ENCODE measurements at regions not wholly inside any gene's neighbourhood (a gene's known extent, or its start where the extent isn't known, plus 50 kb on each side); places are given as distances from the start of the nearest gene placed in this dataset.

DNA sequence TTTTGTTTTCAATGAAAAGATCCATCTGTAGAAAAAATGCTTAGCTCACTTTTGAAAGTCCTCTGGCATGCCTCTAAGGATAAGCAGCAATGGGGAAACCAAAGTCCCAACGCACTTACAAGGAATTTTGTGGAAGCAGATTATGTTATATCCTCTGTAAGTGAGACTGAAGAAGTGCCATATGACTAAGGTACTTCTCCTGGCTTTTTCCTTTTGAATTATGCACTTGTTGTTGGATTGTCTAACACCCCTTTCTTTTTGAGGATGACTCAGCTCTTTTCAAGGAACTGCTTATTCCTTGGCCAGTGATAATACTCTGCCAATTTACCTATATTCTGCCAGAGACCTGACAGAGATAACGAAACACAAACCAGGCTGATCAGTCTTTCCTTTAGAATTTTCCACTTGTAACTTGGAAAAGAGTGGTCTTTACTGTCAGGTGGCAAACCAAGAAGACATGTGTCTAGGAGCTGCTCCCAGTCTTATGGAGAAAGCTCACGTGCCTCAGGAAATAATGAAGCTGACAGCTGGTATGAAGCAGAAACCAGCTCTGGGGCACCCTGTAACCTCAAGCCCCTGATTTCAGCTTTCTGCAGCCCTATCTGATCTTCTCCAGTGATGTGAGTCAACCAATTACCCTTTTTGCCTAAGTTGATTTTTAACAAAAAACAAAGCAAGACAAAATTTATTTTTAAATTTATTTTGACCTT, 290.8 kb upstream of the FBXL7 start:
- WGBS (ENCODE audit: insufficient coverage), result 80% methylated on average over 2 of the region's 3 CpGs

DNA sequence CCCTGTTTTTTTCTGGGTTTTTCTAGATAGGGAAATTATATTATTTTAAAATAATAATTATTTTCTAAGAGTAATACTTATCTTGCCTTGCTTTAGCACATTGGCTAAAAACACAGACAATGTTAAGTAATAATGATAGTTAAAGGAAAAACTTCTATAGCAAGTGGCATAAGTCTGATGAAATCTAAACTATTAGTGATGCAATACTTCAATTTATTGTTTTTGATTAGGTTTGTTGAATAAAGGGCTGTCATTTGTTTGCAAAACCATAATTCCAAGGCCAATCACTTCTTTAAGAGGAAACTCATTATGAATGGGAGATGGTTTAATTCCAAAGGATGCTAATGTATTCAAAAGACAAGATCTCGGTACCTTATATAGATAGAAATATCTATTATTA, 293.8 kb upstream of the FBXL7 start:
- H3K27ac ChIP-seq (ENCODE audit: low read depth, low read length), result no peak overlapping the region
- H3K36me3 ChIP-seq (ENCODE audit: control insufficient read depth, insufficient read depth, low read length), result no peaks in the 10 kb centered on the region
- H3K9me3 ChIP-seq (ENCODE audit: control insufficient read depth, insufficient read depth, low read length), result no peaks in the 10 kb centered on the region
- no peak for DNase-seq (ENCODE audit: low read depth in 4 of 6, low spot score in 6 of 6)
- H3K4me3 ChIP-seq (ENCODE audit: low read depth, low read length), result no peak overlapping the region
- H3K4me1 ChIP-seq (ENCODE audit: control insufficient read depth, insufficient read depth, low read length), result no peaks in the 10 kb centered on the region
- H3K27me3 ChIP-seq (ENCODE audit: control insufficient read depth, insufficient read depth, low read length), result no peaks in the 10 kb centered on the region
- no CpG with 5 or more reads among the region's 1 CpG for WGBS (ENCODE audit: insufficient coverage)

More for the DNA sequence above, 290.8 kb upstream of the FBXL7 start:
- Histone ChIP-seq H3K36me3 (ENCODE audit: control insufficient read depth, insufficient read depth, low read length) (no peaks in the 10 kb centered on the region), H3K9me3 (ENCODE audit: control insufficient read depth, insufficient read depth, low read length) (no peaks in the 10 kb centered on the region), H3K27ac (ENCODE audit: low read depth, low read length) (no peak overlapping the region), H3K27me3 (ENCODE audit: control insufficient read depth, insufficient read depth, low read length) (no peaks in the 10 kb centered on the region), H3K4me1 (ENCODE audit: control insufficient read depth, insufficient read depth, low read length) (no peaks in the 10 kb centered on the region), H3K4me3 (ENCODE audit: low read depth, low read length) (no peak overlapping the region)
- no peak for DNase-seq (ENCODE audit: low read depth in 4 of 6, low spot score in 6 of 6)

DNA sequence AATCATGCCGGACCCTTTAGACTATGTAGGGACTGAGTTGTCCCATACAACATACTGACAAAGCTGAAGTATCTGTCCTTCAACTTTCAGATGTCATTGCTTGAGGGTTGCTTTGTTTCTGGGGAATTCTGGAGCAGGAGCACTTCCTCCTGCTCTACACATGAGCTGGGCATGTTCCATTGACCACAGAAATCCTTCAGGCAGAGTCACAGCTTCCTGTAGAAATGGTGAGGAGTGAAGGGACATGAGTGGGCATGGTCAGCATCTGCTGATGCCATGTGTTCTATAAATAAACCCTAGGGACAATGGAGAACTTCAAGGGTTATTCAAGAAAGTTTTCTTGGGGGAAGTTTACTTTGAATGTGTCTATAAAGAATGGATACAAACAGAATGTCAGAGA, 296.6 kb upstream of the FBXL7 start:
- Histone ChIP-seq H3K4me3 (ENCODE audit: low read depth, low read length) (no peak overlapping the region), H3K9me3 (ENCODE audit: control insufficient read depth, insufficient read depth, low read length) (no peaks in the 10 kb centered on the region), H3K27ac (ENCODE audit: low read depth, low read length) (no peak overlapping the region), H3K36me3 (ENCODE audit: control insufficient read depth, insufficient read depth, low read length) (no peaks in the 10 kb centered on the region), H3K4me1 (ENCODE audit: control insufficient read depth, insufficient read depth, low read length) (no peaks in the 10 kb centered on the region), H3K27me3 (ENCODE audit: control insufficient read depth, insufficient read depth, low read length) (no peaks in the 10 kb centered on the region)
- no peak for DNase-seq (ENCODE audit: low read depth in 4 of 6, low spot score in 6 of 6)
- 80% methylated on average over 1 of the region's 1 CpG for WGBS (ENCODE audit: insufficient coverage)

DNA sequence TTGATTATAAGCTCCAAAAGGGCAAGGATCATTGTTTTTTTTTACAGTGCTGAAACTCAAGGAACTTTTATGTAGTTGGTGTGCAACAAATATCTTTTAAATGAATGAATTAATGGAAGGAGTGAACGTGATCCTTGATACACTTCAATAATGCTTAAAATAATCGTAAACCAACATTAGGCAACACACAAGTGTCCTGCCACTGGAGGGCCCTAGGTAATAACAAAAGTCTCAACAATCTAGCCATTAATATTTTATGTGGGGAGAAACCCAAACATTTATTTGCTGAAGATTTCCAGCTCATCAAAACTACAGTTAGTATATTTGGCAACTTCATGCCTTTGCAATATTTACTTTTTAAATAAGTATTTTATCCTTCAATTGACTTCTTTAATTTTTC, 309.0 kb upstream of the FBXL7 start:
- Histone ChIP-seq H3K27me3 (ENCODE audit: control insufficient read depth, insufficient read depth, low read length) (no peaks in the 10 kb centered on the region), H3K36me3 (ENCODE audit: control insufficient read depth, insufficient read depth, low read length) (no peaks in the 10 kb centered on the region), H3K4me3 (ENCODE audit: low read depth, low read length) (no peak overlapping the region), H3K9me3 (ENCODE audit: control insufficient read depth, insufficient read depth, low read length) (no peaks in the 10 kb centered on the region), H3K4me1 (ENCODE audit: control insufficient read depth, insufficient read depth, low read length) (no peaks in the 10 kb centered on the region), H3K27ac (ENCODE audit: low read depth, low read length) (no peak overlapping the region)
- WGBS (ENCODE audit: insufficient coverage), result no CpG with 5 or more reads among the region's 2 CpGs
- DNase-seq (ENCODE audit: low read depth in 4 of 6, low spot score in 6 of 6), result no peak

DNA sequence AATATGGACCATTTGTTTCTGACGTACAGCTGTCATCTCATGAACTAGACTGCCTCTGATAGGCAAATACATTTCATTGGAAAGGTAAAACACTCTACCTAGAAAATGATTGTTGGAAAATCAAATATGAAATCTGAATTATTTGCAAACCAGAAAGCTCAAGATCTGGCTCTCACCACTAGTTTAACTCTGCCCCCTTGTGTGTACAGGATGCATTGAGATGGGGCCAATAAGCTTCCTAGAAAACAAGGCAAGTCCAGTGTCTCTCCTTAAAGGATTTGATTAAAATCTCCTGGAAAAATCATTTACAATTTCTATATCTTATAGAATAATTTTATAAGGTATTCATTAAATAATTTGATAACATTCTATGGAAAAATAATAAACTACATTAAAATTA, 311.9 kb upstream of the ANKH start:
- H3K9me3 ChIP-seq (ENCODE audit: control insufficient read depth, insufficient read depth, low read length), result no peaks in the 10 kb centered on the region

GRCh38 chr5:15170173-15170572, 298.6 kb upstream of the ANKH start:
- H3K4me3 ChIP-seq (ENCODE audit: low read depth, low read length), result no peak overlapping the region
- H3K27me3 ChIP-seq (ENCODE audit: control insufficient read depth, insufficient read depth, low read length), result no peaks in the 10 kb centered on the region
- WGBS (ENCODE audit: insufficient coverage), result 100% methylated on average over 1 of the region's 1 CpG
- H3K9me3 ChIP-seq (ENCODE audit: control insufficient read depth, insufficient read depth, low read length), result peaks cover 2% of the 10 kb centered on the region
- H3K36me3 ChIP-seq (ENCODE audit: control insufficient read depth, insufficient read depth, low read length), result no peaks in the 10 kb centered on the region
- DNase-seq (ENCODE audit: low read depth in 4 of 6, low spot score in 6 of 6), result no peak
- no peaks in the 10 kb centered on the region for H3K4me1 ChIP-seq (ENCODE audit: control insufficient read depth, insufficient read depth, low read length)
- H3K27ac ChIP-seq (ENCODE audit: low read depth, low read length), result no peak overlapping the region

More for the DNA sequence above, 311.9 kb upstream of the ANKH start:
- WGBS (ENCODE audit: insufficient coverage), result no CpG with 5 or more reads among the region's 1 CpG
- peak in 1 of 6 donors; percentile 6 for DNase-seq (ENCODE audit: low read depth in 4 of 6, low spot score in 6 of 6)
- Histone ChIP-seq H3K4me1 (ENCODE audit: control insufficient read depth, insufficient read depth, low read length) (no peaks in the 10 kb centered on the region), H3K27ac (ENCODE audit: low read depth, low read length) (no peak overlapping the region), H3K36me3 (ENCODE audit: control insufficient read depth, insufficient read depth, low read length) (no peaks in the 10 kb centered on the region), H3K27me3 (ENCODE audit: control insufficient read depth, insufficient read depth, low read length) (no peaks in the 10 kb centered on the region), H3K4me3 (ENCODE audit: low read depth, low read length) (no peak overlapping the region)

DNA sequence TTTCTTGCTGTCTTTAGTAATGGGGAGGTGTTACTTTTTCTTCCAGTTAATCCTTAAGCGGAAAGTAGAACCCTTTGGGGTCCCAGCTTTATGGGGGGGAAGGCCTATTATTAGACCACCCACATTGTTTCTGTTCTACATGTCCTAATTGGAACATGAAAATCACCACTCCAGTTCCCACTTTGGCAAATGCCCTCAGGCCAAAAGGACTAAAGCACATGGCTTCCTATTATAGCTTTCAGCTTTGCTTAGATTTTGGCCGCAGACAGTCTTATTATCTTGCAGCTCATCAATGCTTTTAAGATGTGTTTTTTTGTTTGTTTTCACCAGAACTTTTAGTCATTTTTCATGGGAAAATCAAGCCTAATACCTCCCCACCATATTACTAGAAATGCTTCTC, 296.8 kb upstream of the ANKH start:
- no peaks in the 10 kb centered on the region for H3K36me3 ChIP-seq (ENCODE audit: control insufficient read depth, insufficient read depth, low read length)
- no CpG with 5 or more reads among the region's 2 CpGs for WGBS (ENCODE audit: insufficient coverage)
- H3K9me3 ChIP-seq (ENCODE audit: control insufficient read depth, insufficient read depth, low read length), result no peaks in the 10 kb centered on the region
- no peak for DNase-seq (ENCODE audit: low read depth in 4 of 6, low spot score in 6 of 6)
- no peaks in the 10 kb centered on the region for H3K4me1 ChIP-seq (ENCODE audit: control insufficient read depth, insufficient read depth, low read length)
- no peak overlapping the region for H3K27ac ChIP-seq (ENCODE audit: low read depth, low read length)
- no peaks in the 10 kb centered on the region for H3K27me3 ChIP-seq (ENCODE audit: control insufficient read depth, insufficient read depth, low read length)
- H3K4me3 ChIP-seq (ENCODE audit: low read depth, low read length), result no peak overlapping the region

DNA sequence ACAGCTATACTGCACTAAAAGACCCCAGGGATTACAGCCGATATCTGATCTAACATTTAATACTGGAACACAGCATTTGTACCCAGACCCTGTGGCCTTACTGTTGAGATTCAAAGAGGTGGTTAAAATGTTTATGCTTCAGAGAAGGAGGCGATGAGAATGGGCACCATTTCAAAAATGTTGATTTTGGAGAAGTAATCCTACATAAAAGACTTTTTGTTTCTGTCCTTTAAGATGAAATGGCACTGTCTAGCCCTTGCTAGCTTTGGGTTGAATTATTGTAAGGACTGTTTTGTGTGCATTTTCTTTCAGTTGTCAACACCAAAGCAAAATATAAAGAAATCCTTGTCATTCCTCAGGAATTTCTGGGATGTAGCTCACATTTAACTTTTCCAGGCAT, 288.5 kb upstream of the ANKH start:
- H3K27me3 ChIP-seq (ENCODE audit: control insufficient read depth, insufficient read depth, low read length), result no peaks in the 10 kb centered on the region
- no peaks in the 10 kb centered on the region for H3K9me3 ChIP-seq (ENCODE audit: control insufficient read depth, insufficient read depth, low read length)
- H3K4me3 ChIP-seq (ENCODE audit: low read depth, low read length), result no peak overlapping the region
- H3K36me3 ChIP-seq (ENCODE audit: control insufficient read depth, insufficient read depth, low read length), result no peaks in the 10 kb centered on the region
- 40% methylated on average over 1 of the region's 2 CpGs for WGBS (ENCODE audit: insufficient coverage)
- no peaks in the 10 kb centered on the region for H3K4me1 ChIP-seq (ENCODE audit: control insufficient read depth, insufficient read depth, low read length)
- H3K27ac ChIP-seq (ENCODE audit: low read depth, low read length), result no peak overlapping the region
- peak in 4 of 6 donors; percentile 9 to 67 (median 34) for DNase-seq (ENCODE audit: low read depth in 4 of 6, low spot score in 6 of 6)

- H3K36me3 ChIP-seq (ENCODE audit: control insufficient read depth, insufficient read depth, low read length), result no peaks in the 10 kb centered on the region
- H3K9me3 ChIP-seq (ENCODE audit: control insufficient read depth, insufficient read depth, low read length), result no peaks in the 10 kb centered on the region
- H3K4me3 ChIP-seq (ENCODE audit: low read depth, low read length), result no peak overlapping the region
- H3K27ac ChIP-seq (ENCODE audit: low read depth, low read length), result no peak overlapping the region
- 42% methylated on average over 3 of the region's 3 CpGs for WGBS (ENCODE audit: insufficient coverage)
- H3K4me1 ChIP-seq (ENCODE audit: control insufficient read depth, insufficient read depth, low read length), result no peaks in the 10 kb centered on the region
- peak in 4 of 6 donors; percentile 4 to 70 (median 38) for DNase-seq (ENCODE audit: low read depth in 4 of 6, low spot score in 6 of 6)
- H3K27me3 ChIP-seq (ENCODE audit: control insufficient read depth, insufficient read depth, low read length), result no peaks in the 10 kb centered on the region
Observed at GRCh38 chr5:15159606-15160005, 288.0 kb upstream of the ANKH start.

DNA sequence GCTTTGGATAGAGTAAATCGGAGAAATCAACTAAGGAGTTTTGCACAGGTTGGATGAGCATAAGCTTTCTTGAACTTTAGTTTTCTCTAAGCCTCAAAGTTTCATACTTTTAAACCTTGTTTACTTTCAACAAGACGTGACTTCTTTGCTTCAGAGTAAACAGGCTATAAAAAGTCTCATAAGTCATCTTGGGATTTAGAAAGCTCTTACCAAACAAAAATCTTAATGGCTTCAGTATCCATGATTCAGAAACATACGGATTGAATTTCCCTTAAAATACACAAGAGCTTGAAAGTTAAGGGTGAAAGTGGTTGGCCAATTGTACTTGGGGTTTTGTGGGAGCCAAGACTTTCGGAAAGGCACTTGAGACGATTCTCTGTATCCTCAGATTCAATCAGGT, 270.9 kb upstream of the ANKH start:
- no peak for DNase-seq (ENCODE audit: low read depth in 4 of 6, low spot score in 6 of 6)
- H3K9me3 ChIP-seq (ENCODE audit: control insufficient read depth, insufficient read depth, low read length), result no peaks in the 10 kb centered on the region
- H3K4me1 ChIP-seq (ENCODE audit: control insufficient read depth, insufficient read depth, low read length), result no peaks in the 10 kb centered on the region
- H3K27me3 ChIP-seq (ENCODE audit: control insufficient read depth, insufficient read depth, low read length), result no peaks in the 10 kb centered on the region
- no peak overlapping the region for H3K27ac ChIP-seq (ENCODE audit: low read depth, low read length)
- no peaks in the 10 kb centered on the region for H3K36me3 ChIP-seq (ENCODE audit: control insufficient read depth, insufficient read depth, low read length)
- 82% methylated on average over 2 of the region's 5 CpGs for WGBS (ENCODE audit: insufficient coverage)
- no peak overlapping the region for H3K4me3 ChIP-seq (ENCODE audit: low read depth, low read length)

All from spinal cord (tissue), 9 donors.